ENCODE measurements at regions not wholly inside any gene's neighbourhood (a gene's known extent, or its start where the extent isn't known, plus 50 kb on each side); places are given as distances from the start of the nearest gene placed in this dataset.

GRCh38 chr4:136106753-136107152, 1425.5 kb downstream of the PCDH18 start:
- no peak for TF ChIP-seq POLR2A (IDR thresholded peaks at IDR 0.05)
- TF ChIP-seq CTCF (IDR thresholded peaks at IDR 0.05), result no peak
- TF ChIP-seq POLR2AphosphoS5 (IDR thresholded peaks at IDR 0.05), result no peak
- no peak for TF ChIP-seq EP300 (IDR thresholded peaks at IDR 0.05)

Data from stomach (tissue), 4 donors.